ENCODE measurements at regions not wholly inside any gene's neighbourhood (a gene's known extent, or its start where the extent isn't known, plus 50 kb on each side); places are given as distances from the start of the nearest gene placed in this dataset.

DNA sequence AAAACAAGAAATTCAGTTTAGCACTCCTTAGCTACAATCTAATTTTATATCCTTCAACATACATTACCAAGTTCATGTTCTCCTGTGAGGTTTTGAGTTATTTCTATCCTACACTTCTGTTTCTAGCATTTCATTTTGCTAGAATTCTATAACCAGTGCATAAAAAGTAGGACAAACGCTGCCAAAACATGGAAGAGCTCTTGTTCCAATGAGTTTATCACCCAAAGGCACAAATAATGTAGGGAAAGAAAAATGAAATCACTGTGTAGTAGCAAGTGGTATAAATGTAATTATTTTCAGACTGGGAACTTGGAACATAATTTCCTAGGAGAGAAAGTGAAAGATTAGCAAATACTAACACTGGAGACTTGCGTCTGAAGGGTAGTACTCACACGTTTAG lies 413.3 kb upstream of the NRSN1 start:
- no peak overlapping the region for H3T11ph ChIP-seq (ENCODE audit: low read length)
- H3K14ac ChIP-seq (ENCODE audit: insufficient read depth, low read length): no peak overlapping the region
- H4K5ac ChIP-seq (ENCODE audit: insufficient read length, low read depth, low read length): no peak overlapping the region
- H2BK12ac ChIP-seq (ENCODE audit: insufficient read length, low read depth, low read length): no peak overlapping the region
- H4K8ac ChIP-seq (replicated peaks; ENCODE audit: insufficient read length, low read depth, low read length): no peak overlapping the region
- H4K20me1 ChIP-seq (ENCODE audit: control insufficient read depth, insufficient read depth, insufficient read length): no peaks in the 10 kb centered on the region
- H3K56ac ChIP-seq (ENCODE audit: insufficient read length, low read depth, low read length): no peak overlapping the region
- no peak for DNase-seq
- H2BK20ac ChIP-seq (ENCODE audit: low read depth, low read length, poor library complexity, severe bottlenecking): no peak overlapping the region
- Mint-ChIP-seq H3K4me3 (no peak overlapping the region), H3K27me3 (ENCODE audit: low read depth) (no peaks in the 10 kb centered on the region), H3K36me3 (ENCODE audit: insufficient read depth in 1 of 3, low read depth in 3 of 3) (no peaks in the 10 kb centered on the region), H3K9me3 (no peaks in the 10 kb centered on the region), H3K27ac (no peak overlapping the region), H3K4me1 (no peaks in the 10 kb centered on the region)
- H3K27ac ChIP-seq (ENCODE audit: insufficient read length, low read depth, low read length): no peak overlapping the region
- TF ChIP-seq CTCF (conservative IDR thresholded peaks at IDR 0.05): no peak
- H2BK120ac ChIP-seq (ENCODE audit: low read depth, low read length, poor library complexity, severe bottlenecking): no peak overlapping the region
- WGBS (ENCODE audit: extremely low coverage, insufficient read length, low lambda C conversion rate): no CpG with 5 or more reads among the region's 3 CpGs
- H3K4me1 ChIP-seq (ENCODE audit: insufficient read depth, low read length): no peaks in the 10 kb centered on the region
- no peaks in the 10 kb centered on the region for H3K27me3 ChIP-seq (ENCODE audit: insufficient read depth, low read length)
- H3K18ac ChIP-seq (ENCODE audit: insufficient read length, low read depth, low read length): no peak overlapping the region
- no peak overlapping the region for H2BK15ac ChIP-seq (ENCODE audit: low read depth, low read length)
- H2AFZ ChIP-seq (ENCODE audit: low read length): no peak overlapping the region
- H3K79me1 ChIP-seq (ENCODE audit: insufficient read depth, low read depth, low read length, poor library complexity, severe bottlenecking): no peaks in the 10 kb centered on the region
- no peak overlapping the region for H3K9ac ChIP-seq (ENCODE audit: extremely low read depth, insufficient read length, low read length)
- no peak overlapping the region for H3K4ac ChIP-seq (ENCODE audit: low read depth, low read length)
- H4K91ac ChIP-seq (ENCODE audit: insufficient read length, low read depth, low read length): no peak overlapping the region
- no peak overlapping the region for H2AK5ac ChIP-seq (ENCODE audit: insufficient read length, low read length)
- H3K9me3 ChIP-seq (ENCODE audit: control insufficient read depth, low read depth, low read length): no peaks in the 10 kb centered on the region
- no peak overlapping the region for H2BK5ac ChIP-seq (ENCODE audit: insufficient read length, low read length)
- H3K23ac ChIP-seq (ENCODE audit: insufficient read length, low read depth, low read length): no peak overlapping the region
- no peaks in the 10 kb centered on the region for H3K79me2 ChIP-seq (ENCODE audit: insufficient read depth, low read length)
- H3K23me2 ChIP-seq (ENCODE audit: insufficient read length, low read depth, low read length, poor library complexity, severe bottlenecking): no peaks in the 10 kb centered on the region
- H3K4me2 ChIP-seq (ENCODE audit: insufficient read depth, insufficient read length, low read length): no peak overlapping the region
